ENCODE measurements at regions not wholly inside any gene's neighbourhood (a gene's known extent, or its start where the extent isn't known, plus 50 kb on each side); places are given as distances from the start of the nearest gene placed in this dataset.

- H3K9me3 Mint-ChIP-seq (ENCODE audit: low read depth), result peaks cover 11% of the 10 kb centered on the region
- H3K4me3 Mint-ChIP-seq (ENCODE audit: unreplicated experiment), result peak overlapping the region; percentile 13
- H3K36me3 Mint-ChIP-seq (ENCODE audit: low read depth), result peaks cover 1% of the 10 kb centered on the region
- peaks cover 68% of the 10 kb centered on the region for H3K4me1 Mint-ChIP-seq (ENCODE audit: low read depth)
- DNase-seq (ENCODE audit: low spot score), result no peak
- H3K27ac Mint-ChIP-seq (ENCODE audit: unreplicated experiment), result peak overlapping the region; percentile 89
- no peaks in the 10 kb centered on the region for H3K27me3 Mint-ChIP-seq (ENCODE audit: low read depth)
- no peak for TF ChIP-seq CTCF (IDR thresholded peaks at IDR 0.05)
Observed at GRCh38 chr12:91274916-91275315, 92.3 kb upstream of the DCN start.

GRCh38 chr12:91273560-91273959 lies 90.9 kb upstream of the DCN start:
- peak overlapping the region; percentile 25 for H3K27ac Mint-ChIP-seq (ENCODE audit: unreplicated experiment)
- H3K27me3 Mint-ChIP-seq (ENCODE audit: low read depth), result no peaks in the 10 kb centered on the region
- DNase-seq (ENCODE audit: low spot score), result no peak
- no peak overlapping the region for H3K4me3 Mint-ChIP-seq (ENCODE audit: unreplicated experiment)
- peaks cover 80% of the 10 kb centered on the region for H3K4me1 Mint-ChIP-seq (ENCODE audit: low read depth)
- peaks cover 1% of the 10 kb centered on the region for H3K36me3 Mint-ChIP-seq (ENCODE audit: low read depth)
- TF ChIP-seq CTCF (IDR thresholded peaks at IDR 0.05), result no peak
- H3K9me3 Mint-ChIP-seq (ENCODE audit: low read depth), result peaks cover 11% of the 10 kb centered on the region

GRCh38 chr12:91272461-91273063 lies 89.9 kb upstream of the DCN start:
- no peak for DNase-seq (ENCODE audit: low spot score)
- H3K36me3 Mint-ChIP-seq (ENCODE audit: low read depth), result peaks cover 1% of the 10 kb centered on the region
- no peaks in the 10 kb centered on the region for H3K27me3 Mint-ChIP-seq (ENCODE audit: low read depth)
- H3K9me3 Mint-ChIP-seq (ENCODE audit: low read depth), result peaks cover 11% of the 10 kb centered on the region
- H3K4me1 Mint-ChIP-seq (ENCODE audit: low read depth), result peaks cover 74% of the 10 kb centered on the region
- no peak overlapping the region for H3K27ac Mint-ChIP-seq (ENCODE audit: unreplicated experiment)
- no peak for TF ChIP-seq CTCF (IDR thresholded peaks at IDR 0.05)
- no peak overlapping the region for H3K4me3 Mint-ChIP-seq (ENCODE audit: unreplicated experiment)

GRCh38 chr12:91271185-91271584 lies 88.6 kb upstream of the DCN start:
- no peak overlapping the region for H3K27ac Mint-ChIP-seq (ENCODE audit: unreplicated experiment)
- H3K9me3 Mint-ChIP-seq (ENCODE audit: low read depth), result peaks cover 11% of the 10 kb centered on the region
- H3K36me3 Mint-ChIP-seq (ENCODE audit: low read depth), result peaks cover 1% of the 10 kb centered on the region
- H3K4me1 Mint-ChIP-seq (ENCODE audit: low read depth), result peaks cover 63% of the 10 kb centered on the region
- no peaks in the 10 kb centered on the region for H3K27me3 Mint-ChIP-seq (ENCODE audit: low read depth)
- no peak for DNase-seq (ENCODE audit: low spot score)
- no peak overlapping the region for H3K4me3 Mint-ChIP-seq (ENCODE audit: unreplicated experiment)
- TF ChIP-seq CTCF (IDR thresholded peaks at IDR 0.05), result no peak

- no peak overlapping the region for H3K4me3 Mint-ChIP-seq (ENCODE audit: unreplicated experiment)
- no peak for DNase-seq (ENCODE audit: low spot score)
- H3K27me3 Mint-ChIP-seq (ENCODE audit: low read depth), result no peaks in the 10 kb centered on the region
- no peak for TF ChIP-seq CTCF (IDR thresholded peaks at IDR 0.05)
- peaks cover 5% of the 10 kb centered on the region for H3K9me3 Mint-ChIP-seq (ENCODE audit: low read depth)
- H3K4me1 Mint-ChIP-seq (ENCODE audit: low read depth), result peaks cover 26% of the 10 kb centered on the region
- H3K27ac Mint-ChIP-seq (ENCODE audit: unreplicated experiment), result no peak overlapping the region
- H3K36me3 Mint-ChIP-seq (ENCODE audit: low read depth), result peaks cover 1% of the 10 kb centered on the region
Observed at GRCh38 chr12:91267039-91267438, 84.4 kb upstream of the DCN start.
